ENCODE measurements at regions not wholly inside any gene's neighbourhood (a gene's known extent, or its start where the extent isn't known, plus 50 kb on each side); places are given as distances from the start of the nearest gene placed in this dataset.

GRCh38 chr13:105638426-105638825, 897.0 kb downstream of the EFNB2 start:
- no peak for DNase-seq

- DNase-seq: no peak
Observed at GRCh38 chr13:105634059-105634458, 901.4 kb downstream of the EFNB2 start.

GRCh38 chr13:105630431-105630830, 905.0 kb downstream of the EFNB2 start:
- DNase-seq: no peak

GRCh38 chr13:105627270-105627669, 908.2 kb downstream of the EFNB2 start:
- DNase-seq: no peak

- DNase-seq: no peak
Observed at GRCh38 chr13:105625691-105626090, 909.8 kb downstream of the EFNB2 start.

GRCh38 chr13:105616333-105617075, 919.0 kb downstream of the EFNB2 start:
- DNase-seq: no peak

- DNase-seq: no peak
Observed at GRCh38 chr13:105612541-105612940, 922.9 kb downstream of the EFNB2 start.

- DNase-seq: no peak
Observed at GRCh38 chr13:105611424-105611823, 924.0 kb downstream of the EFNB2 start.

GRCh38 chr13:105608104-105608503, 927.4 kb downstream of the EFNB2 start:
- no peak for DNase-seq

- no peak for DNase-seq
Observed at GRCh38 chr13:105607426-105607825, 928.0 kb downstream of the EFNB2 start.

- DNase-seq: no peak
Observed at GRCh38 chr13:105607016-105607415, 928.4 kb downstream of the EFNB2 start.

- no peak for DNase-seq
Observed at GRCh38 chr13:105602956-105603670, 932.3 kb downstream of the EFNB2 start.

GRCh38 chr13:105599477-105600037, 935.9 kb downstream of the EFNB2 start:
- DNase-seq: no peak

GRCh38 chr13:105598529-105598928, 936.9 kb downstream of the EFNB2 start:
- no peak for DNase-seq

GRCh38 chr13:105597573-105597972, 937.9 kb downstream of the EFNB2 start:
- DNase-seq: no peak

- DNase-seq: no peak
Observed at GRCh38 chr13:105595471-105595870, 940.0 kb downstream of the EFNB2 start.

GRCh38 chr13:105591277-105591676, 944.2 kb downstream of the EFNB2 start:
- no peak for DNase-seq

GRCh38 chr13:105587786-105588185, 947.7 kb downstream of the EFNB2 start:
- no peak for DNase-seq

- no peak for DNase-seq
Observed at GRCh38 chr13:105579821-105580710, 955.4 kb downstream of the EFNB2 start.

- DNase-seq: no peak
Observed at GRCh38 chr13:105573136-105573535, 962.3 kb downstream of the EFNB2 start.

- no peak for DNase-seq
Observed at GRCh38 chr13:105572401-105572800, 963.1 kb downstream of the EFNB2 start.

- DNase-seq: no peak
Observed at GRCh38 chr13:105569816-105570215, 965.6 kb downstream of the EFNB2 start.

- no peak for DNase-seq
Observed at GRCh38 chr13:105567951-105568525, 967.4 kb downstream of the EFNB2 start.
